Fibroblast of the aortic adventitia (primary cell): ENCODE measurements at regions not wholly inside any gene's neighbourhood (a gene's known extent, or its start where the extent isn't known, plus 50 kb on each side); places are given as distances from the start of the nearest gene placed in this dataset.

Source experiments
- DNase-seq: peaks from one replicate; pipeline ENCODE4 v3.0.0-alpha.2; 2010; ENCODE audit warnings: low read depth
- H3K4me3 ChIP-seq: 2 replicates; pipeline ENCODE4 v1.5.1; 2011; ENCODE audit warnings: low read depth, mild to moderate bottlenecking, control low read depth, low read length, moderate library complexity
- CTCF ChIP-seq: IDR thresholded peaks from 2 replicates; pipeline ENCODE4 v1.5.1; 2011; ENCODE audit warnings: mild to moderate bottlenecking, low read length, control low read depth, inconsistent platforms; ENCODE audit not compliant: insufficient read depth

- no peak for TF ChIP-seq CTCF
Observed at GRCh38 chr15:70222606-70223005, 124.9 kb upstream of the TLE3 start.

GRCh38 chr15:70220490-70221096 is 122.9 kb upstream of the TLE3 start:
- no peak overlapping the region for H3K4me3 ChIP-seq
- no peak for DNase-seq
- TF ChIP-seq CTCF = no peak

More at GRCh38 chr15:70222606-70223005, 124.9 kb upstream of the TLE3 start:
- peak; percentile 31 for DNase-seq
- no peak overlapping the region for H3K4me3 ChIP-seq

GRCh38 chr15:70219966-70220365 is 122.2 kb upstream of the TLE3 start:
- no peak for DNase-seq
- no peak for TF ChIP-seq CTCF
- no peak overlapping the region for H3K4me3 ChIP-seq

- TF ChIP-seq CTCF = no peak
- no peak overlapping the region for H3K4me3 ChIP-seq
- DNase-seq = no peak
Observed at GRCh38 chr15:70219256-70219895, 121.7 kb upstream of the TLE3 start.

GRCh38 chr15:70217226-70218160 is 119.8 kb upstream of the TLE3 start:
- DNase-seq = no peak
- TF ChIP-seq CTCF = no peak
- H3K4me3 ChIP-seq = no peak overlapping the region

- H3K4me3 ChIP-seq = no peak overlapping the region
- no peak for DNase-seq
- no peak for TF ChIP-seq CTCF
Observed at GRCh38 chr15:70215951-70216350, 118.2 kb upstream of the TLE3 start.
